ENCODE measurements at regions not wholly inside any gene's neighbourhood (a gene's known extent, or its start where the extent isn't known, plus 50 kb on each side); places are given as distances from the start of the nearest gene placed in this dataset.
A peak's percentile ranks its signal among the peaks of the same experiment; 100 is the strongest.
"Not testable (repeated sequence)": the region's sequence is repeated elsewhere in the genome, so short reads cannot be mapped to it uniquely, and the experiment has no call there.

- DNase-seq (ENCODE audit: low read depth, low spot score); in situ Hi-C loops (cut with HindIII; ENCODE audit: low pct_unique_long_range_greater_than_20kb, low sequenced_read_pairs): not testable (repeated sequence)
These were observed 615.1 kb downstream of the CETN3 start for GRCh38 chr5:89794504-89794903.

DNA sequence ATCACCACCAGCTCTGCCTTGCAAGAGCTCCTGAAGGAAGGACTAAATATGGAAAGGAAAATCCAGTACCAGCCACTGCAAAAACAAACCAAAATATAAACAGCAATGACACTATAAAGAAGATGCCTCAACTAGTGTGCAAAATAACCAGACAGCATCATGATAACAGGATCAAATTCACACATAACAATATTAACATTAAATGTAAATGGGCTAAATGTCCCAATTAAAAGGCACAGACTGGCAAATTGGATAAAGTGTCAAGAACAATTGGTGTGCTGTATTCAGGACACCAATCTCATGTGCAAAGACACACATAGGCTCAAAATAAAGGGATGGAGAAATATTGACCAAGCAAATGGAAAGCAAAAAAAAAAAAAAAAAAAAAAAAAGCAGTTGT, 629.8 kb downstream of the CETN3 start:
- DNase-seq (ENCODE audit: low read depth, low spot score); in situ Hi-C loops (cut with HindIII; ENCODE audit: low pct_unique_long_range_greater_than_20kb, low sequenced_read_pairs): not testable (repeated sequence)

DNA sequence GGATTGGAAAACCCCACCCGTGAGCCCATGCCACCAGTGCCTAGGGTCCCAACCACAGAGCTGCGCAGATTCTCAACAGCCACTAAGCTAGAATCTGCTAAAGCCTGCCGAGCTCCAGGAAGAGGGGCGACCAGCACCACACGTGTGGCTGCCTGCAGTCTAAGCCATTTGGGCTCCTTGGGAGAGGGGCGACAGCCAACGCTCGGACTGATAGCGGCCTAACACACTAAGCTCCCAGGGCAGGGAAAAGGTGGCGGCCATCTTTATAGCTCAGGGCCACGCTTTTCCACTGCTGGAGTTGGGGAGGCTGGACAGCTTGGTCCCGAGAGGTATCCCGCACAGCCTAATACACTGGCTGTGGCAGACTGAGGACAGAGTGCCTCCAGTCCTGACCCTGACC, 631.8 kb downstream of the CETN3 start:
- in situ Hi-C loops (cut with HindIII; ENCODE audit: low pct_unique_long_range_greater_than_20kb, low sequenced_read_pairs), result no loop called here
- DNase-seq (ENCODE audit: low read depth, low spot score), result no peak

DNA sequence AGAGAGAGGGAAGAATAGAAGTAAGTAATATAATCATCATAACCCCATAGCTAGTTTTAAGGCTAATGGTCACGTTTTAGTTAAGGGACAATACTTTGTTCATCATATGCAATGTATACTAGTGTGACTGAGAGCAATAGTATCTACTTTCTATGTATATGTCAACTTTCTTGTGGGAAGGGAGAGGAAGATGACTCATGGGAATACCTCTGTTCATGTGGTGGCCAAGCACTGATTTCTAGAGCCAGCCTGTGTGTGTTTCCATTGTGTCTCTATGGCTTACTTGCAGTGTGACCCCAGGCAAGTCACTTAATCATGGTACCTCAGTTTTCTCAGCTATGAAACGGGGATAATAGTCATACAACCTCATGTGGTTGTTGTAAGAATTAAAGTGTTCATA, 639.6 kb downstream of the CETN3 start:
- in situ Hi-C loops (cut with HindIII; ENCODE audit: low pct_unique_long_range_greater_than_20kb, low sequenced_read_pairs), result no loop called here
- peak; percentile 4 for DNase-seq (ENCODE audit: low read depth, low spot score)

DNA sequence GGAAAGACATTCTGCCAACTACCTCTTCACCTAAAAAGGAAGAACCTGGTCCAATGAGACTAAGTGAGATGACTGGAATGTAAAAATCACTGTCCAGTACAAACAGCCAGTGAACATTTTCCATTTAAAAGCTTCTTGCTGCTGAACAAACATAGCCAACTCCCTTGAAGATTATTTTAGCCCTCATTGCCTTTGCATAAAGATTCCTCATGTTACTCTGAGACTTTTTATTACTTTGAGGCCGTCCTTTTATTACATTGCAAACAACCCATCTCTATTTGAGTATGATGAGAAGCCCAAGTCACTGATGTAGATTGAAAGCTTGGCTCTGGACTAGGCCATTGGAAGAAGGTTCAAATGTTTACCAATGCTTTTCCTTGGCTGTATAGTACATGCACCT, 649.8 kb downstream of the CETN3 start:
- DNase-seq (ENCODE audit: low read depth, low spot score), result no peak
- in situ Hi-C loops (cut with HindIII; ENCODE audit: low pct_unique_long_range_greater_than_20kb, low sequenced_read_pairs), result no loop called here

- no peak for DNase-seq (ENCODE audit: low read depth, low spot score)
- in situ Hi-C loops (cut with HindIII; ENCODE audit: low pct_unique_long_range_greater_than_20kb, low sequenced_read_pairs), result no loop called here
These were observed 651.4 kb downstream of the CETN3 start for GRCh38 chr5:89758146-89758545.

DNA sequence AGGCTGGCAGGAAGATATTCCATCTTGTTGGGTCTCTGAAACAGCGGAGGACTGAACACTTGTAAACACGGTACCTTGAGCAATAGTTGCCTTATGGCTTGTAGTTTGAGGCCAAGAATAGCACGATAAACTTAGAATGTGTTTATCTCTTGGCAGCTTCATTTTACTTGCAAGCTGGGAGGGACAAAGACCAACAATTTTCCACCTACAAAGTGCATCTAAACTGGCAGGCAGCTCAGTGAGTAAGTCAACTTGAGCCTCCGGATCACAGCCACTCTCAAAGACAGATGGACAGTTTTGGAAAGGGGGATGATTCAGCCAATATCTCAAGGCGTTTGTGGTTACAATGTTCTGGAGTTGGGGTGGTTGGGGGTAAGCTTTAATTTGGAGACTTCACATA, 652.6 kb downstream of the CETN3 start:
- no peak for DNase-seq (ENCODE audit: low read depth, low spot score)
- in situ Hi-C loops (cut with HindIII; ENCODE audit: low pct_unique_long_range_greater_than_20kb, low sequenced_read_pairs), result no loop called here

- in situ Hi-C loops (cut with HindIII; ENCODE audit: low pct_unique_long_range_greater_than_20kb, low sequenced_read_pairs), result no loop called here
These were observed 654.5 kb downstream of the CETN3 start for GRCh38 chr5:89755024-89755423.

GRCh38 chr5:89735082-89735481, 674.5 kb downstream of the CETN3 start:
- no peak for DNase-seq (ENCODE audit: low read depth, low spot score)
- in situ Hi-C loops (cut with HindIII; ENCODE audit: low pct_unique_long_range_greater_than_20kb, low sequenced_read_pairs), result no loop called here

More at GRCh38 chr5:89755024-89755423, 654.5 kb downstream of the CETN3 start:
- no peak for DNase-seq (ENCODE audit: low read depth, low spot score)

DNA sequence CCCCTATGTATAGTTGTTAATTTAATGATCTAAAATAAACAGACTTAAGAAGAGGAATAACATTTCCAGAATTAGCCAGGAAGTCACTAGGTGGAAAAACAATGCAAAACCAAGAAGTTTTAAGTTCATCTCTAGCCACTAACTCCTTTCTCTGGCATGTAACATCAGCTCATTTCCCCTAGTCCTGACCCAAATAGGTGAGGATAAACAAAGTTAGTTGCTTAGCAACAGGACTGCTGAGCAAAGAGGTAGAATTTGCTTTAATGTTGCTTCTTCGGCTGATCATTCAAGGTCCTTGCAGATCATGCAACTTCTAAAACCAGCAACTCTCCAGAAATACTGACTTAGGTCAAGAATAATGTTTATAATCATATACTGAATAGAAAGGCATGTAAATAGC, 675.8 kb downstream of the CETN3 start:
- no peak for DNase-seq (ENCODE audit: low read depth, low spot score)
- in situ Hi-C loops (cut with HindIII; ENCODE audit: low pct_unique_long_range_greater_than_20kb, low sequenced_read_pairs), result no loop called here

DNA sequence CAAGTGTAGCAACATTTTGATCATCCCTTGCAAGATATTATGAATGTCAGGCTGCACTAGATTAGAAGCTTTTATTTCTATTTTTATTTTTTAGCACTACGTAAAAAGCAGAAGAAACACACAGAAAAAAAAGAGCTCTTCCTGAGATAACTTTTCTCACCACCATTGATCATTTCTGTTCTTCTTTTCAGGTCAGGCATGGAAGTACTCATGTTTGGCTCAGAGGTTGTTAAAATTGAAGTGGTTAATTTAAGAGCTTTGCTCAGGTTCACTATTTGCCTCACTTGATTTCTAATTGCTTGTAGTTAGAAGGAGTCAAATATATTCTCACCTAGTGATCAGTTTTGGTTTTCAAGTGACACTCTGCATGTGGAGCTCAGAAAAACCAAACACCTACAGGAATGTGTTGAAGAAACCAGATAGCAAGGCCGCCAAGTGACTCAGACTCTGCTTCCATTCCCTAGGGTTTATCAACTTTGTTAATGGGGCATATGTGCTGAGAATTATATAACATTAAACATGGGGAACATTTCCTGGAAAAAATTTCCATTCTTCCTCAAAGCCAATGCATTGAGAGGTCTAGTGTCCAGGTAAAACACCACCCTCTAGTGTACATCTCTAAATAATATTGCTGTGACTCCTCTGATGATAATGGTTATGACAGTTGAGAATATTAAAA, 679.8 kb downstream of the CETN3 start:
- peak; percentile 30 for DNase-seq (ENCODE audit: low read depth, low spot score)

GRCh38 chr5:89728750-89729149, 680.8 kb downstream of the CETN3 start:
- in situ Hi-C loops (cut with HindIII; ENCODE audit: low pct_unique_long_range_greater_than_20kb, low sequenced_read_pairs), result no loop called here
- DNase-seq (ENCODE audit: low read depth, low spot score), result no peak

More for the DNA sequence above, 679.8 kb downstream of the CETN3 start:
- in situ Hi-C loops (cut with HindIII; ENCODE audit: low pct_unique_long_range_greater_than_20kb, low sequenced_read_pairs), result no loop called here

- no peak for DNase-seq (ENCODE audit: low read depth, low spot score)
- in situ Hi-C loops (cut with HindIII; ENCODE audit: low pct_unique_long_range_greater_than_20kb, low sequenced_read_pairs), result no loop called here
These were observed 681.4 kb downstream of the CETN3 start for GRCh38 chr5:89728134-89728533.

DNA sequence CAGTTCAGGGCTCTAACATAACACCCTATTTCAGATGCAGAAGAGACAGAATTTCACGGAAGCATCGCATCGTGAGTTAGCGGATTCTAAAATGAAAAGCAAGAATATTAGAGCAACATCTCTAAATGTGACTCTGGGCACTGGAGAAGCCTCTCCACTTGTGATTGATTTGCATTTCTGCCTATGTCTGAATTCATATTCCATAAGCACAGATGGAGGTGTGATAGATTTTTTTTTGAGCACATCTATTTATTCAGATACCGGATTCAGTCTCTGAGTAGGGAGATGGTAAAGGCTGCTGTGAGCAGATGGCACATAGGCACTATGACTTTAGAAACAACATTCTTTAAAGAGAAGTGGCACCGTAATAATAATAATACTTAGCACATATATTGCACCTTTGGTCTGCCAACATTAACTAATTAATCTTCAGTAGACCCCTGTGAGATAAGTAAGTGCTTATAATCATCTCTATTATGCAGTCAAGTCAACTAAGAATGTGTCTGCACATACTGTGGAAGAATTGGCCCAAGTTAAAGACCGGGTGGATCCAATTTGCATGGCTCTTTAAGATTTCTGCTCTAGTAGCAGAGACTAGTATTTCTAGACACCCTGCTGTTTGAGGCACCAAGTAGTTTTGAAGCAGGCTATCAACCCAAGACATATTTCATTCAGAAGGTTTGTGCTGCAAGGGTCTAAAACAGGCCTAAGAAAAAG, 685.0 kb downstream of the CETN3 start:
- in situ Hi-C loops (cut with HindIII; ENCODE audit: low pct_unique_long_range_greater_than_20kb, low sequenced_read_pairs), result no loop called here
- no peak for DNase-seq (ENCODE audit: low read depth, low spot score)

- no peak for DNase-seq (ENCODE audit: low read depth, low spot score)
- in situ Hi-C loops (cut with HindIII; ENCODE audit: low pct_unique_long_range_greater_than_20kb, low sequenced_read_pairs), result no loop called here
These were observed 685.6 kb downstream of the CETN3 start for GRCh38 chr5:89723907-89724306.

GRCh38 chr5:89722538-89722937, 687.0 kb downstream of the CETN3 start:
- DNase-seq (ENCODE audit: low read depth, low spot score), result no peak
- in situ Hi-C loops (cut with HindIII; ENCODE audit: low pct_unique_long_range_greater_than_20kb, low sequenced_read_pairs), result no loop called here

GRCh38 chr5:89721931-89722330, 687.6 kb downstream of the CETN3 start:
- no peak for DNase-seq (ENCODE audit: low read depth, low spot score)
- in situ Hi-C loops (cut with HindIII; ENCODE audit: low pct_unique_long_range_greater_than_20kb, low sequenced_read_pairs), result no loop called here

DNA sequence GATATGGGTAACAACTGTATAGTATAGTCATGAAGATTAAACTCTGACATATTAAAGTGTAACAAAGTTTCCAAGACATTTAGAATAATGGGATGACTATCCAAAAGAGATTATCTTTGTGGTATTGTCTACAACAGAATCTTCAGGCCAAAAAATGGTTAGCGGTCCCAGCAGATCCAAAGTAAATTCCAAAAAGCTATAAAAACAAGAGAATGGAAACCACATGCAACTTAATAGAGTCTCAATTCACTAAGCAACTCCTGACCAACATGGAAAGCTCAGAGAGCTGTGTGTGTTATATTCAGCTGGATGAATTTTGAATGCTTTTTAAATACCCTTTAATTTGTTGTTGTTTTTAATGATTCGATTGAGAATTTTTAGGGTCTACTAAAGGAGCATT, 688.2 kb downstream of the CETN3 start:
- DNase-seq (ENCODE audit: low read depth, low spot score), result no peak
- in situ Hi-C loops (cut with HindIII; ENCODE audit: low pct_unique_long_range_greater_than_20kb, low sequenced_read_pairs), result no loop called here

DNA sequence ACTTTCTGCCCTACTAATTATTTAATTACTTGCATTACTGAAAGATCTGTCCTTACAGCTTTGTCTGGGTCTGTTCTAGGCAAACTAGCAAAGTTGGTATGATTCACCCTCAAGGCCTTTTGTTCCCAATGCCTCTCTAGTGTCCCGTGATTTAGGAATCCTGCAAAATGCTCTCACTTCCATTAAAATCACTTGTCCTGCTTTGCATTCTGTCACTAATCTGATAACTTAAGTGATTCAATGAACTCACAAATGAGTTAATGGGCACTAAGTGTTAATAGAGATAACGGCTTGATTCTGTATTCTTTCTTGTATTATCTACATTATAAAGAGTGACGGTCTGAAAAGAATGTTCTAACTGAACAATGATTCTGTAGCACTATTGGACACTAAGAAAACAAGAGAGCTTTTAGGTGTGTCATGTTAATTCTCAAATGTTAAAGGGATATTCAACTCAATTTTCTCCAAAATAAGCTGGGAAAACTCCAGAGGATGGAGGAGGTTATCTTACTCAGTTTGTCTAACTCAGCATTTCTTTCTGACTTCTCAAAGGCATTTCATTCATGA, 697.3 kb downstream of the CETN3 start:
- in situ Hi-C loops (cut with HindIII; ENCODE audit: low pct_unique_long_range_greater_than_20kb, low sequenced_read_pairs), result no loop called here
- DNase-seq (ENCODE audit: low read depth, low spot score), result no peak

Measured in SK-MEL-5 (cell line).